SU-DHL-6 (cell line): ENCODE measurements at regions not wholly inside any gene's neighbourhood (a gene's known extent, or its start where the extent isn't known, plus 50 kb on each side); places are given as distances from the start of the nearest gene placed in this dataset.
"Not testable (repeated sequence)": the region's sequence is repeated elsewhere in the genome, so short reads cannot be mapped to it uniquely, and the experiment has no call there.

Experiments
- EZH2phosphoT487 ChIP-seq: fragments of 200-600 bp; sonication (generic), shearing (Covaris generic); conservative IDR thresholded peaks from 2 replicates; pipeline ENCODE4 v1.6.1; 2018; ENCODE audit warnings: mild to moderate bottlenecking, antibody characterized with exemption, low read length, moderate library complexity, mixed read lengths
- TF ChIP-seq, protein P1 (sequence below): fragments of 200-600 bp; sonication (generic); IDR thresholded peaks from one replicate; pipeline ENCODE4 v1.5.1; 2017; ENCODE audit warnings: antibody characterized with exemption, mild to moderate bottlenecking, low read length, moderate library complexity; ENCODE audit not compliant: insufficient read depth, poor library complexity, severe bottlenecking

DNA sequence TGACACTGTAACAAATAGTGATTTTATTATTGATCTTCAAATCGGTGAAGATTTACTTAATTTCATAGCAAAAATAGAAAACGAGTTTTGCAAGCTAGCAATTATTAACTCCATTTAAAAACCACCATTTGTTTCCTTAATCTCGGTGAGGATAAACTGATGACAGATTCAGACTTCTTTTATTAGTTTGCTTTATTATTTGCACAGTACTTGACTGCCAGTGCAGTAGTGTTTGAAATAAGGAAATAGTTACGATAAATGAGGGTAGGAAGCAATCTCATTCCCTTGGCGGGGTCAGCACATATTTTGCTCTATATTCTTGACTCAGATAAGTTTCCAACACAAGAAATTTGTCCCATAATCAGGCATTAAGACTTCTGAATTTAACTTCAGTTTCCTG is 161.7 kb upstream of the PLGLB1 start:
- TF ChIP-seq, protein P1, sequence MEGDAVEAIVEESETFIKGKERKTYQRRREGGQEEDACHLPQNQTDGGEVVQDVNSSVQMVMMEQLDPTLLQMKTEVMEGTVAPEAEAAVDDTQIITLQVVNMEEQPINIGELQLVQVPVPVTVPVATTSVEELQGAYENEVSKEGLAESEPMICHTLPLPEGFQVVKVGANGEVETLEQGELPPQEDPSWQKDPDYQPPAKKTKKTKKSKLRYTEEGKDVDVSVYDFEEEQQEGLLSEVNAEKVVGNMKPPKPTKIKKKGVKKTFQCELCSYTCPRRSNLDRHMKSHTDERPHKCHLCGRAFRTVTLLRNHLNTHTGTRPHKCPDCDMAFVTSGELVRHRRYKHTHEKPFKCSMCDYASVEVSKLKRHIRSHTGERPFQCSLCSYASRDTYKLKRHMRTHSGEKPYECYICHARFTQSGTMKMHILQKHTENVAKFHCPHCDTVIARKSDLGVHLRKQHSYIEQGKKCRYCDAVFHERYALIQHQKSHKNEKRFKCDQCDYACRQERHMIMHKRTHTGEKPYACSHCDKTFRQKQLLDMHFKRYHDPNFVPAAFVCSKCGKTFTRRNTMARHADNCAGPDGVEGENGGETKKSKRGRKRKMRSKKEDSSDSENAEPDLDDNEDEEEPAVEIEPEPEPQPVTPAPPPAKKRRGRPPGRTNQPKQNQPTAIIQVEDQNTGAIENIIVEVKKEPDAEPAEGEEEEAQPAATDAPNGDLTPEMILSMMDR, result not testable (repeated sequence)
- TF ChIP-seq EZH2phosphoT487, result not testable (repeated sequence)
